Tibial artery (tissue), 4 donors: ENCODE measurements at regions not wholly inside any gene's neighbourhood (a gene's known extent, or its start where the extent isn't known, plus 50 kb on each side); places are given as distances from the start of the nearest gene placed in this dataset.
"Not testable (repeated sequence)": the region's sequence is repeated elsewhere in the genome, so short reads cannot be mapped to it uniquely, and the experiment has no call there.

Source experiments
- DNase-seq, 2 donors: peaks; one replicate each; pipeline ENCODE4 v3.0.0-alpha.2; 2019
- H3K27ac ChIP-seq, 2 donors: fragments of 200-600 bp; sonication (generic) in 1 of 2; 1 replicate in 1 of 2; 2 replicates in 1 of 2; pipeline ENCODE4 v1.5.1; 2018 to 2019; ENCODE audit warnings: mild to moderate bottlenecking in 1 of 2
- H3K27me3 ChIP-seq, 2 donors: fragments of 200-600 bp; sonication (generic) in 1 of 2; one replicate each; pipeline versions ENCODE4 v1.5.1 to v1.6.0; 2016 to 2019
- H3K36me3 ChIP-seq, 3 donors: fragments of 200-600 bp; sonication (generic) in 2 of 3; one replicate each; pipeline ENCODE4 v1.5.1; 2016 to 2019; ENCODE audit warnings: mild to moderate bottlenecking in 2 of 3
- H3K4me1 ChIP-seq, 4 donors: fragments of 200-600 bp; sonication (generic) in 2 of 4; 1 replicate in 3 of 4; 2 replicates in 1 of 4; pipeline ENCODE4 v1.5.1; 2016 to 2019
- H3K4me3 ChIP-seq, 2 donors: fragments of 200-600 bp; sonication (generic) in 1 of 2; 1 replicate in 1 of 2; 2 replicates in 1 of 2; pipeline ENCODE4 v1.5.1; 2018 to 2019; ENCODE audit warnings: mild to moderate bottlenecking in 2 of 2
- H3K9me3 ChIP-seq, 3 donors: fragments of 200-600 bp; sonication (generic) in 1 of 3; one replicate each; pipeline ENCODE4 v1.5.1; 2016 to 2019
- intact Hi-C: fragments of 100-400 bp; cut with DNase I; formaldehyde crosslinking; loops from one replicate; pipeline ENCODE4 v1.15.0; 2023; ENCODE audit warnings: low total_unique reads
- TF ChIP-seq, protein P1 (sequence below), 2 experiments: fragments of 200-600 bp in 1 of 2; fragments of 450-650 bp in 1 of 2; IDR thresholded peaks; one replicate each; pipeline ENCODE4 v1.5.1; 2017 to 2019; ENCODE audit warnings: antibody characterized with exemption in 2 of 2, mild to moderate bottlenecking in 1 of 2, moderate library complexity in 1 of 2

DNA sequence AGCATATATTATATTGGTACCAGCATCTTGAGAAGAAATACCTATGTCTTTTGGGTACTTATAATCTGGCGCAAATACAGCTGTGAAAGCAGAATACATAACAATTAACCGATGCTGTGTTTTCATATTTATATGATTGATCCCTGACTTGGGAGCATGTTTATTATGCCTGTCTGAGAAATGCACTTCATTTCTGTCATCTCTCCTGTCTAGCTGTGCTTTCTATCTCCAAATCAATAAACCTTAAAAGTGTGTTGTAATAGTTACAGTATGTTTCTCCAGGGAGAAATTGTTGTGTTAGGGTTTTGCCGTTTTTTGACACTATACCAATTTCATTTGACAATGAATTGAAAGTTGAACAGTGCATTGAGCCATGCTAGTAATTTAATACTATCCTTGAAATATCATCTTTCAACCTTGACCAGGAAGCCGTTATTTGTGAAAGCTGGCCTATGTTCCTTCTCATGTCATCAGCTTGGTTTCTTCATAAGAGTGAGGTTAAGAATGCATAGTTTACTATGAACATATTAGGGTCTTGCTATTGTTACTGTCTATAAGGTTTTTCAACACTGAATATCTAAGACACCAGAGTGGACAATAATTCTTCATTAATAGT lies 206.2 kb upstream of the PCDH18 start:
- Histone ChIP-seq H3K27ac (no peak overlapping the region), H3K4me1 (no peaks in the 10 kb centered on the region), H3K36me3 (no peaks in the 10 kb centered on the region), H3K27me3 (no peaks in the 10 kb centered on the region), H3K4me3 (no peak overlapping the region), H3K9me3 (no peaks in the 10 kb centered on the region)
- TF ChIP-seq, protein P1, sequence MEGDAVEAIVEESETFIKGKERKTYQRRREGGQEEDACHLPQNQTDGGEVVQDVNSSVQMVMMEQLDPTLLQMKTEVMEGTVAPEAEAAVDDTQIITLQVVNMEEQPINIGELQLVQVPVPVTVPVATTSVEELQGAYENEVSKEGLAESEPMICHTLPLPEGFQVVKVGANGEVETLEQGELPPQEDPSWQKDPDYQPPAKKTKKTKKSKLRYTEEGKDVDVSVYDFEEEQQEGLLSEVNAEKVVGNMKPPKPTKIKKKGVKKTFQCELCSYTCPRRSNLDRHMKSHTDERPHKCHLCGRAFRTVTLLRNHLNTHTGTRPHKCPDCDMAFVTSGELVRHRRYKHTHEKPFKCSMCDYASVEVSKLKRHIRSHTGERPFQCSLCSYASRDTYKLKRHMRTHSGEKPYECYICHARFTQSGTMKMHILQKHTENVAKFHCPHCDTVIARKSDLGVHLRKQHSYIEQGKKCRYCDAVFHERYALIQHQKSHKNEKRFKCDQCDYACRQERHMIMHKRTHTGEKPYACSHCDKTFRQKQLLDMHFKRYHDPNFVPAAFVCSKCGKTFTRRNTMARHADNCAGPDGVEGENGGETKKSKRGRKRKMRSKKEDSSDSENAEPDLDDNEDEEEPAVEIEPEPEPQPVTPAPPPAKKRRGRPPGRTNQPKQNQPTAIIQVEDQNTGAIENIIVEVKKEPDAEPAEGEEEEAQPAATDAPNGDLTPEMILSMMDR (IDR thresholded peaks at IDR 0.05), result no peak
- no peak for DNase-seq
- intact Hi-C loops, result no loop called here

DNA sequence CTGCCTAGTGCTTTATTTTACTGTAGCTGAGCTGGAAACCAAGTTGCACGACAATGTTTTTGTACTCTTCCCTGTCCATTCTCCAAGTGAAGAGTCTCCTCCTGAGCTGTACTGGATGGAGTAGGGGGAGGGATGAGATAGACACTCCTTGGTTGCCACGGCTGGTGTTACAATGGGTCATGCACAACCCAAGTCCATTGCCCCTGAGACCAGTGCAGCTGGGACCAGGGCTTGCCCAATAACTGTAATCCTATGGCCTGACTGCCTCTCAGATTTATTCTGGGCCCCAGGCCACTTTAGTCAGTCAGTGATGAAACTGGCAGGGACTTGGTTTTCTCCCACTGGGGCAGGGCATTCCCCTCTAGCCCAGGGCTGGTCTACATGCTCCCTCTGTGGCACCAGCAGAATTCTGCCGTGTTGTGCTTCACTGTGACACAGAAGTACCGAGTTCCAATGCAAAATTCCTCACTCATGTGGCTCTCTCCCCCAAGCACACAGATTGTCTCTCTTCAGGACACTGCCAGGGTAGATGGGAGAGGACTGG lies 203.3 kb upstream of the PCDH18 start:
- no peak for DNase-seq
- H3K9me3 ChIP-seq, result peaks cover 0 to 12% (median 8%) of the 10 kb centered on the region in 3 donors
- intact Hi-C loops, result no loop called here
- H3K36me3 ChIP-seq, result peaks cover 0 to 4% (median 0%) of the 10 kb centered on the region in 3 donors
- H3K4me1 ChIP-seq, result no peaks in the 10 kb centered on the region
- H3K27ac ChIP-seq, result no peak overlapping the region
- H3K27me3 ChIP-seq, result no peaks in the 10 kb centered on the region
- TF ChIP-seq, protein P1 (IDR thresholded peaks at IDR 0.05), result no peak
- no peak overlapping the region for H3K4me3 ChIP-seq

DNA sequence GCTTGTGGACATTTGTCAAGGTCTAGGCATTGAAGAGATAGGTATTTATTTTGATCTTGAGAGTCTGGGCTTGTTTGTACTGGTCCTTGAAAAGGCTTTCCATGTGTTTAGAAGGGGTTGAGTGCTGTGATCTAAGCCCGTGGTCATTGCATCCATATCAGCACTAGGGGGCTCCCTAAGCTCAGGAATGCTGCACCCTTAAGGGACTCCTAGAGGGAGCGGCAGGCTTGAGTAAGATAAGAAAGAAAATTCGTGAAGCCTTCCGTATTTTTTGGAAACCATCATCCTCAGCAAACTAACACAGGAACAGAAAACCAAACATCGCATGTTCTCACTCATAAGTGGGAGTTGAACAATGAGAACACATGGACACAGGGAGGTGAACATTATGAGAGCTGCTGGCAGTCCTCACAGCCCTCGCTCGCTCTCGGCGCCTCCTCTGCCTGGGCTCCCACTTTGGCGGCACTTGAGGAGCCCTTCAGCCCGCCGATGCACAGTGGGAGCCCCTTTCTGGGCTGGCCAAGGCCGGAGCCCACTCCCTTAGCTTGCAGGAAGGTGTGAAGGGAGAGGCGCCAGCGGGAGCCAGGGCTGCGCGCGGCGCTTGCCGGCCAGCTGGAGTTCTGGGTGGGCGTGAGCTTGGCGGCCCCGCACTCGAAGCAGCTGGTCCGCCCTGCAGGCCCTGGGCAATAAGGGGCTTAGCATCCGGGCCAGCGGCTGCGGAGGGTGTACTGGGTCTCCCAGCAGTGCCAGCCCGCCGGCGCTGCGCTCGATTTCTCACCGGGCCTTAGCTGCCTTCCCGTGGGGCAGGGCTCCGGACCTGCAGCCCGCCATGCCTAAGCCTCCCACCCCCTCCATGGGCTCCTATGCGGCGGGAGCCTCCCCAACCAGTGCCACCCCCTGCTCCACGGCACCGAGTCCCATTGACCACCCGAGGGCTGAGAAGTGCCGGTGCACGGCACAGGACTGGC lies 201.2 kb upstream of the PCDH18 start:
- not testable (repeated sequence) for DNase-seq

DNA sequence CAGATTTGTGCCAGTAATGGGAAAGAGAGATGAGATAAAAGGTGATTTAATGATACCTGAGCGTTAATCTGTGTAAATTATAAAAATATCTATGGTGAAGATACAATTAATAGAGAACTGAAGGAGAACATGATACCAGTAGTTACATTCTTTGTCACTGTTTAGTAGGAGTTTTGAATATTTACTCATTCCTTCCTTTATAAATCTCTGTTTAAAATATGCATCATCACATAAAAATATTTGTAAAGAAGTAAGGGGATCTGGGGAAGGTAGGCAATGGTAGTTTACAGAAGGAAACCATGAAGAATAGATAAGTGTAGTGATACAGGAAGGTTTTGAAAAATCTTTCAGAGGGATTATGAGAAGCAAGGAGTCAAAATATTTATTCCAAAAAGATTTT lies 190.6 kb upstream of the PCDH18 start:
- Histone ChIP-seq H3K36me3 (peaks cover 0 to 4% (median 0%) of the 10 kb centered on the region in 3 donors), H3K27ac (no peak overlapping the region), H3K4me1 (no peaks in the 10 kb centered on the region), H3K4me3 (no peak overlapping the region), H3K27me3 (no peaks in the 10 kb centered on the region), H3K9me3 (no peaks in the 10 kb centered on the region)
- no peak for DNase-seq
- intact Hi-C loops, result no loop called here
- TF ChIP-seq, protein P1 (IDR thresholded peaks at IDR 0.05), result no peak

More for the DNA sequence above, 201.2 kb upstream of the PCDH18 start:
- peaks cover 0 to 12% (median 8%) of the 10 kb centered on the region in 3 donors for H3K9me3 ChIP-seq
- H3K27ac ChIP-seq, H3K4me3 ChIP-seq, H3K4me1 ChIP-seq, intact Hi-C loops, H3K36me3 ChIP-seq, H3K27me3 ChIP-seq: not testable (repeated sequence)
- TF ChIP-seq, protein P1 (IDR thresholded peaks at IDR 0.05), result peak in 1 of 2 experiments; percentile 11

DNA sequence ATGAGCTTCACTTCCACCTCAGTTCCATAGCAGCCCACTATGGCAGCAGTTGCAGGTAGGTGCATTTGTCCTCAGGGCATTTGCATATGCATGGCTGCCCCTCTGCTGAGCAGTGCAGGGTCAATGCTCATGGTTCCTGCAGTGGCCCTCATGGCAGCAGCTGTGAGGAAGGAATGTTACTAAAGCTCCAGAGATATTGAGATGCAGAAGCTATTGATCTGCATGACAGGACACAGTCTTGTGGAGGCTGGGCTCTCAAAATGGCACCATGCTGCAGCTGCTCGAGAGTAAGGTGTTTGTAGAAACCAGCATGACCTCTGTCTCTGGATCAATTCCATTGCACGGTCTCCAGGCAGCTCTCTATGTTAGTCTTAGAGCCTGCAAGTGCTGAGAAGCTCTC lies 179.2 kb upstream of the PCDH18 start:
- Histone ChIP-seq H3K4me3 (no peak overlapping the region), H3K9me3 (no peaks in the 10 kb centered on the region), H3K27me3 (no peaks in the 10 kb centered on the region), H3K27ac (no peak overlapping the region), H3K4me1 (no peaks in the 10 kb centered on the region), H3K36me3 (no peaks in the 10 kb centered on the region)
- intact Hi-C loops, result no loop called here
- no peak for DNase-seq
- TF ChIP-seq, protein P1 (IDR thresholded peaks at IDR 0.05), result no peak
